GM11168 (cell line): ENCODE measurements at regions not wholly inside any gene's neighbourhood (a gene's known extent, or its start where the extent isn't known, plus 50 kb on each side); places are given as distances from the start of the nearest gene placed in this dataset.

Source experiments
- in situ Hi-C: fragments of 300-500 bp; cut with MboI; formaldehyde crosslinking; loops from one replicate; pipeline ENCODE4 v1.12.0; 2022; ENCODE audit warnings: low sequenced_read_pairs; ENCODE audit not compliant: unreplicated experiment

DNA sequence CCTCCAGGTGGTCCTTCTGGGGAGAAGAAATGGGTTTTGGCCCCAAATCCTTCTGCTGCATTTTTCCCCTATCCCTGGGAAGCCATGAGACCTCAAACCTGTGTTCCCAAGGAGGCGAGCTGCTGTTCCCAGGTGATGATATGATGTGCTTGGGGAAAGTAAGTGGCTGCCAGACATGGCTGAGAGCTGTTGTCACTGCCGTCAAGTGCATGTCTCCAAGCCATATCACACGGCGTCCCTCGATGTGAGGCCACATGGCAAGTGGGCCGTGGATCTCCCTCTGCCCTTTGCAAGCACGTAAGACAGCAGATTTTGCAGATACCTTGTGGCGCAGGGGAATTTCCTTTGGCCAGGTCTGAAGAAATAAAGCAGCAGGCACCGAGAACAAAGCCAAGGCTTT is 103.7 kb upstream of the CD93 start:
- in situ Hi-C loops = no loop called here

DNA sequence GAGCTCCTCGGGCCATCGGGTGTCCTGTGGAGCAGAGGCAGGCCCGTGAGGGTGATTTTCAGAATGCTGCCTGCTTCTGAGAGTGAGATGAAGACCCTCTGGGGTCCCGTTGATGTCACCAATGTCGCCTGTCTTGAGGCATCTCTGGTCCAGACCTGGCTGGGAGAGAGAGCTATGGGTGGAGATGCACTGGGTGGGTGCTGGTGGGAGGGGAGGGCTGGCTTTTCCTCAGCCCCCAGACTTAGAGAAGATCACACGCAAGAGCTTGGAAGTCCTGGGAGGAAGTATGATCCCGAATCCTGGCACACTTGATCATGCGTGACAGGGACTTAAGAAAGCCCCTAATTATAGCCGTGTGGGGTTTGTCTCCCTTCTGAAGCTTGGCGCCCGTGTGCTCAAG is 103.2 kb upstream of the CD93 start:
- in situ Hi-C loops = no loop called here

DNA sequence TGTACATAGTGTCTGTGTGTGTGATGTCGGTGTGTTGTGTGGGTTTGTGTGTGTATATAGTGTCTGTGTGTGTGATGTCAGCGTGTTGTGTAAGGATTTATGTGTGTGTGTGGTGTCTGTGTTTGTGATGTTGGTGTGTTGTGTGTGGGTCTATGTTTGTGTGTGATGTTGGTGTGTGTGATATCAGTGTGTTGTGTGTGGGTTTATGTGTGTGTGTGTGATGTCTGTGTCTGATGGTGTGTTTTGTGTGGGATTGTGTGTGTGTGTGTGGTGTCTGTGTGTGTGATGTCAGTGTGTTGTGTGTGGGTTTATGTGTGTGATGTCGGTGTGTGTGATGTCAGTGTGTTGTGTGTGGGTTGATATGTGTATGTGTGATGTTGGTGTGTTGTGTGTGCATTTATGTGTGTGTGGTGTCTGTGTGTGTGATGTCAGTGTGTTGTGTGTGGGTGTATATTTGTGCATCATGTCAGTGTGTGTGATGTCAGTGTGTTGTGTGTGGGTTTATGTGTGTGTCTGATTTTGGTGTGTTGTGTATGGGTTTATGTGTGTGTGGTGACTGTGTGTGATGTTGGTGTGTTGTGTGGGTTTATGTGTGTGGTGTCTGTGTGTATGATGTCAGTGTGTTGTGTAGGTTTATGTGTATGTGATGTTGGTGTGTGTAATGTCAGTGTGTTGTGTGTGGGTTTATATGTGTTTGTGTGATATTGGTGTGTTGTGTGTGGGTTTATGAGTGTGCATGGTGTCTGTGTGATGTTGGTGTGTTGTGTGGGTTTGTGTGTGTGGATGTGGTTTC is 102.4 kb upstream of the CD93 start:
- in situ Hi-C loops = no loop called here

DNA sequence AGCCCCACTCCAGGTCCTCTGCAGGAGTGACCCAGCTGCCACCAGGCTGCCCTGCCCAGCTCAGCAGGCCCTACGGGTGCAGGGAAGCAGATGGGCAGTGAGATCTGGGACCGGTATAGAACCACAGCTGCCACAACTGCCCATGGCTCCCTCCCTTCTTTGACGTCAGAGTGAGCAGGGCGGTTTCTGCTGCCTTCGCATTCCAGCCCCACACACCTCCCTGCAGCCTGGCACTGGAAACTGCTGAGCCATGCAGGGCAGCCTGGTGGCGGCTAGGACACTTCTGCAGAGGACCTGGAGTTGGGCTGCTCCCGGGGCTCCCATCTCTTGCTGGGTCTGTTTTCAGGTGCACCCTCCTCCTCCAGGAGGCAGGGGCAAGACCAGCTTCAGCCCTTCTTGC is 101.6 kb upstream of the CD93 start:
- in situ Hi-C loops = no loop called here

DNA sequence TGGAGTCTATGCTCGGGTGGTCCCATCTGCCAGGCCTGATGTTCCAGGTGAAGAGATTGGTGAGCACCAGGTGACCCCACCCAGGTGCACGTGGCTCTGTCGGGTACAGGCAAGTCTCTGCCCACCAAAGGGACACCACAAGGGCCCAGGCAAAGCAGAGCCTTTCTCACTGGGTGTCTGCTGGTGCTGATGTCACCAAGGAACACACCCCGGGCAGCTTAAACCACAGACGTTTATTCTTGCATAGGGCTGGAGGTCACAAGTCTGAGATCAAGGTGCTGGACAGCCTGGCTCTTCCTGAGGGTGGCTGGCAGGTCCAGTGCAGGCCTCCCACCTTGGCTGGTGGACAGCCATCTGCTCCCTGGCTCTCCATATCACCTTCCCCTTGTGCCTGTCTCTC is 100.7 kb upstream of the CD93 start:
- in situ Hi-C loops = no loop called here

DNA sequence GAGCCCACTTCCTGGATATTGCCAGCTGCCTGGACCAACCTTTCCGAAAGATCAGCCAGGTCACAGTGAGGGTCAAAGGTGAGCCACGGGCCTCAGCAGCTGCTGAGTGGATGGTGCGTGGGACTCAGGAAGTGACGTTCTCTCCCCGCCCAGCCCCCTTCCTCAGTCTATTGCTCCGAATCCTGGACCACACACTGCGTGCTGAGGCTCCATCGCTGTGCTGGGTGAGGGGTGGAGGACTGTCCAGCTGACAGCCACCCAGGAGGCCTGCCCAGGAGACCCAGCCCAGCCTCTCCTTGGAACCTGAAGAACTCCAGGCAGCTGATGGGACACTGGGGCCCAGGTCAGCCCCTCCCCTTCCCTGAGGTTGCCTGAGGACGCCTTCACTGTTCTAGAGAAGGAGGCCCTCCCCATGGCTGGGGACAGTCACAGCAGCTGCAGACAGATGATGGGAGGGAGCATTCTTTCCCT is 94.4 kb upstream of the CD93 start:
- in situ Hi-C loops = no loop called here

DNA sequence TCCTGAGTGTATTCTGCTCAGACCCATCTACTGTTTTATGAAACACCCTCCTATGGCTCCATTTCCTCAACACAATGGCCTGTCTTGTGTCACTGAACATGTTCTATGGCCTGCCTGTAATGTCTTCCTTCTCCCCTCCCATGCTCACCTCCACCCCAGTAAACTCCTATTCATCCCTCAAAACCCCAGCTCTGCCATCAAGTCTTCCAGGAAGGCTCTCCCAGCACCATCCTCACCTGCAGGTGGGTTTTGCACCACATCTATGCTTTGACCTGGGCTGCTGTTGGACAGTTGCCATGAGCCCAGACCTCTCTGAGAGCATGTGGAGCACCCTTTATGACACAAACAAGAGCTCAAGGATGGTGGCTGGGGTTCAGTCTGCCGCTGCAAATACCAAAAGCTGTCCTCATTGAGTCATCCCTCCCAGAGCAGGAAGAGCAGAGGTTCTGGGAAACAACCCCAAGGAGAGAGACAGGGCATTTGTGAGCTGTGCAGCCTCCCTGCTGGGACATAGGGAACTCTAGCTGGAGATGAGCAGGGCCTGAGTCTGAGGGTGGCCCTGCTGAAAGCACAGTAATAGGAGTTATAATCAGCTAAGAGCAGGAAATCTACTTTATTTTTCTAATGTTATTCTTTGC is 93.8 kb upstream of the CD93 start:
- in situ Hi-C loops = no loop called here

DNA sequence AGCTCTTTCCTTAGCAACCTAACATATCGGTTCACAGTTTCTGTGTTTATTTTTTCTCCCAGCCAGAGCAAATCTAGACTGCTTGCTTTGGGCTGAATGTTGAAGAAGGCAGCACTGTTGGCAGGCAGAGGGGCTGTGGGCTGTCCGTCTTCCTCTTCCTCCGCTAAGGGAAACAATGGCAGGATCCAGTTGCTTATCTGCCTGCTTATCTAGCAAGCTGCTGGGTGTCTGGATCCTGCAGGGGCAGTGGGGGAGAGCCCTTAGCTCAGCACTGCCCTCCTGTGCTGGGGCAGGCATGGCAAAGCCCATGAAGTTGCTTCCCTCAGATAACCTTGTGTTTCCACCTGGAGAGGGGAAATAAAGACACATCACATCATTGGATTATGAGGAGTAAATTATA is 92.7 kb upstream of the CD93 start:
- in situ Hi-C loops = no loop called here

DNA sequence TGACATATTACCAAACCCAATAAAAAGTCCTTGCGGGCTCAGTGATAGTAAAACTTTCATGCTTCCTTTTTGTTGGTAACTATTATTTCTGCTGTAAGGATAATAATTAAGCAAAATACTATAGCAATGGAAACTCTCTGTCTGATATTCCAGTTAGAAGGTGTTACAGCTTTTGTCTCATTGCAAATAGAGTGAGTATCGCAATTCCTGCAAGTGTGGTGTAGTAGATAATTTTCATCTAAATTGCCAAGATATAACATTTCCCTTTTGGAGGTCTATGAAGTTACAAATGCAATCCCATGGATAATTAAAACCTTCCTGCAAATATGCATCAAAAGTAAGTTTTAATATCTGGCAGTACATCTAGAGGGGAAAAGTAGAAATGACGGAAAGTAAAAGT is 88.7 kb upstream of the CD93 start:
- in situ Hi-C loops = no loop called here

DNA sequence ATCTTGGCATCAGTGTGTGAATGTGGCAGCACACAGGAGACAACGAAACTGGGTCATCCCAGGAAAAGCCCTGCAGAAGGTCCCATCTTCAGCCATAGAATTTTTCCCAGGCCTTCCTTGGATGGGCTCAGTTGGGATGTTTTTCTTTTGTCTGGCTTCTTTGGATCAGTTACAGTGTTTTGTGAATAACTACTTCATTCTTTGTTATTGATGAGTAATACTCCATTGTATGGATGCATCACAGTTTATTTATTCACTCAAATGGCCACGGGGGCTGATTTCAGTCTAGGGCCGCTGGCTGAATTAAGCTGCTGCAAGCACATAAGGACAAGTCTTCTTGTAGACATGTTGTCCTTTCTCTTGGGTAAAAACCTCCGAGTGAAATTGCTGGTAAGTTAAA is 81.3 kb upstream of the CD93 start:
- in situ Hi-C loops = no loop called here

DNA sequence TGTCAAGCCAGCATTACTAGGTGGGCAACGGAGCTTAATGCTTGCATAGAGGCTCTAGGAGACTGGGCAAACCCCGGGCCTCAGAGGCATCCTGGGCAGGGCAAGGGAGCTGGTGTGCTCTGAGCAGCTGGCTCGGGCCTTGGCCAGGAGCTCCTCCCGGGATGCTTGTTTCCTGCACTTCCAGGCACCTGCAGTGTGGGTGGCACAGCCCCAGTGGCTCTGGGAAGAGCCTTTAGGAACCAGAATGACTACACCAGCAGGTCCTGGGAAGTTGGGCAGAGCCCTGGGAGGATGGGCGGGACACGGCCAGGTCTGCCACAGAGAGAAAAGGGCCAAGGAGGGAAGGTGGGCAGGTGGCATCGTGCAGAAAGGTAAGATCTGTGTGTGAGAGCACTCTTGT is 80.4 kb upstream of the CD93 start:
- in situ Hi-C loops = no loop called here

DNA sequence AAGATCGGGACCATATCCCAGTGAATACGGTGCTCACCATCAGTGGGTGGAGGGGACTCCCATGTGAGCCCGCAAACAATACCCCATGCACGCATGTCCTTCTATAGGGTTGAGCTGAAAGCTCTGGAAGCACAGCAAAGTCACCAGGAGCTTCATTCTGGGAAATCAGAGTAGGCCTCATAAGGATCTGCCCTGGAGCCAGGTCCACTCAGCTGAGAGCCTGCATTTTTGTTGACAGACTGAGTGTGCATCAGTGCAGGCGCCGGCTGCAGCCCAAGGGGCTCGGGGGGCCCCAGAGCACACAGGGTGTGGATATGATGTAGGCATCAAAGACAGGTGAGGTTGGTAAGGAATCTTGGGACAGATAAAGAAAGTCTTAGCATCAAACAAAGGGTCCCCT is 79.8 kb upstream of the CD93 start:
- in situ Hi-C loops = no loop called here

DNA sequence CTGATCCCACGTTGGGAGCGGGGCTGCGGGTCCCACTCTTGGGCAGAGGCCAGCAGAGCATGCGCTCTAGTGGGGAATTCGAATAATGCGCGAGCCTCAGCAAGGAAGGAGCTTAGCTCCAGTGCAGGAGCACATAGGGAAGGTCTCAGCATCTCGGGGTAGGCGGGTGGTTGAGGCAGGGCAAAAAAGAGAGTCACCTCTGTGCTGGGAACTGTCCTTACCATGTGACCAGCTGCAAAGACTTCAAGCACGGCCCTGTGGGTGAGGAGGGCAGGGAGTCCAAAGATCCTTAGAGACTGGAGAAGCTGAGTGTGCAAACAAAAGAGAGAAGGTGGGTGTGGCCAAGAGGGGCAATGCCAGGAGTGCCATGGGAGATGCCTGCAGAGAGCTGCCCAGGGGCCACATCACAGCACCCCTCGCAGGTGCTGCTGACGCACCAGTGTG is 79.2 kb upstream of the CD93 start:
- in situ Hi-C loops = no loop called here

DNA sequence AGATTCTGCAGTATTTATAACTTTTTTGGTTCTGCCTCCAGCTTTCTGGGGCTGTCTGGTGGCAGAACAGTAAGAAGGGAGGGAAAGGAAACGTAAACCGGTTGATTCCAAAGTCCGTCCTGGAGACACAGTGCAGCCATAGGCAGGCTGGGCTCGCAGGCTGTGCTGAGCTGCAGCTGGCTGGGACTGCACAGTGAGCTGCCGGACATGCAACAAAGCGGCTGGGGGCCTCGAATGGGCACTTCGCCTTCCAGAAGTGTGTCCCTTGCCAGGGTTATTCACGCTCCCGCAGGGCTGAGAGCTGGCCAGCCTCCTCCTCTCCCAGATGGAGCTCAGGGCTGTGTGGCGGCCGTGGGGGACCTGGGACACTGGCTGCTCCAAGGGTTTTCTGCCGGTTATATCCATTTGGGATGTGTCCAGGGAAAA is 78.1 kb upstream of the CD93 start:
- in situ Hi-C loops = no loop called here

DNA sequence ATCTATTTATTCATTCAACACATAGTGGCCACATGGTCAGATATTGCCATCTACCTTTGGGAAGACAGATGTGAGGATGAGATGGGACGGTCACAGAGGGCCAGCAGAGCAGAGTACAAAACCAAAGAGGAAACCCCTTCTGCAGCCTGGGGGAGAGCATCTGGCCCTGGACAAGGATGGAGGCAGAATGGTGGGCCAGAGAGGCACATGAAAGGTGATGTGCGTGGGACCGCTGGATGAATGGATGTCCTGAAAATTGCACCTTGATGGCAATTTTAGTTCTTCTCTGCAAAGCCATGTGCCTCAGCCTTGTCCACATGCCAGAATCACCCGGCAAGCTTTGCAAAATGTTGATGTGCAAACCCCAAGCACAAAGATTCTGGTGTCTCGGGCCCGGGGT is 77.4 kb upstream of the CD93 start:
- in situ Hi-C loops = no loop called here

DNA sequence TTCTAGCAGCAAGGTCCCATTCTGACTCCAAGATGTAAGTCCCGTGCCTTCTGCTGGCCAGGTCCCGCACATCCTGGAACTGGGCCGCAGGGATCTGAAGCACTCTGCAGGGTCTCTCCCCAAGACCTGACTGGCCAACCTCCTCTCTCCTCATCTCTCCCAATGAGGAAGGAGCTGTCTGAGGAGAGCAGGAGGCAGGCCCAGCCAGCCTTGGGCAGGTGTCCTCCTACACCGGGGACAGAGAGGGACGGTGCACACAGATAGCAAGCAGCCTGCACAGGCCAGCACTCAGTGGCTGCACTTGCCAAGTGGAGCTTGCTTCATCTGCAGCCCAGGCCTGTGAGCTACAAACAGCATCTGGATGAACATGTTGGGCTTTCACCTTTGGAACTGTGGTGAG is 76.8 kb upstream of the CD93 start:
- in situ Hi-C loops = no loop called here

DNA sequence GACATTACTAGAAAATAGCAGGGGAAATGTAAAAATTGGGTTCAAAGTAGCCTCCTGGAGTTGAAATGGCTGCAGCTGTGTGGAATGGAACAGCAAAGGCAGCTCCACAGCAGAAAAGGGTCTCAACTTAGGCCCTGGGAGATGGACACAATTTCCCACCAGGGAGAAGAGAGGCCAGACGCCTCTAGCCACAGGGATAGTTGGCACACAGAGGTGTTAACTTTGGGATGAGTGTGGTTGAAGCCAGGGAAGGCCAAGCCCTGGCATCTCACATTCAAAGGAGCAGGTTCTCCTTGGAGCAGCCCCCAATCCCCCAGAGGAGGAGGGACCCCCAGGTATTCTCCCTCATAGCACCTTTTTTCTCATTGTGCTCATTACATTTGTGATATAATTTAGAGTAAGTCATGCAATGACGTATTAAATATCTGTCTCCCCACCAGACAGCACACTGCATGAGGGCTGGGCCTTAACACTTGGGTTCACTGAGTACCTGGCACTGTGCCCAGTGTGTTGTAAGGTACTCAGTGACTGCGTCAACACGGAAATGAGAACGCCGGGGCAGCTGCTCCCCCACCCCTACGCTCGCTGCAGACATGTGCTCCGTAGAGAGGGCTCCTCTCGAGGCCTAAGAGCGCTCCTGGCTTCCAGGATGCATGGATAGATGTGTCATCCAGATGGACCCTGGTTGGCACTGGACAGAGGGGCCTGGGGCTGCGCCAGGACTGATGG is 76.0 kb upstream of the CD93 start:
- in situ Hi-C loops = no loop called here

DNA sequence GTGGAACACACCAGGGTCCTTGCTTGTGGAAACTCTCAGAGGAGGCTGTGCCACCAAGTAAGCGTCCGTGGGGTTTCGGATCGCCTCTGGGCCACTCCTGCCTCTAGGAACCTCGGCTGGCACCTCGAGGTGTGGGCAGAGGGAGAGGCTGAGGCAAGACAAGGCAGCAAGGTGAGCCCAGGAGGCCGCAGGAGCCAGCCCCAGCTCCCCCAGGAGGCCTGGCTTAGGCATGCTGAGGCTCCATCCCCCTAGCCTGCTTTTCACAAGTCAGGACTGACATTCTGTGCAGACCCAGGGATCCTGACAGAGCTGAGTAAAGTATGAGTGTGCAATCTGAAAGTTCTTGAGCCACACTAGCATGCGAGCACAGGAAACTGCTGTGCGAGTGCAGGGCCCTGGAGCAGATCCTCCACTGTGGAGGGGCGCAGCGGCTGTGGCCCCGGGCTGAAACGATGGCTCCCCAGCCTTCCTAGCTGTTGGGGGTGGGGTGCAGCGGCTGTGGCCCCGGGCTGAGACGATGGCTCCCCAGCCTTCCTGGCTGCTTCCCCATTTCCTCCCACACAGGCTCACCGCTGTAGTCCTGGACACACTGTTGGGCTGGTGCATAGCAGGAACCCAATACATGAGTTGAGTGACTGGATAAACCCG is 75.2 kb upstream of the CD93 start:
- in situ Hi-C loops = no loop called here

DNA sequence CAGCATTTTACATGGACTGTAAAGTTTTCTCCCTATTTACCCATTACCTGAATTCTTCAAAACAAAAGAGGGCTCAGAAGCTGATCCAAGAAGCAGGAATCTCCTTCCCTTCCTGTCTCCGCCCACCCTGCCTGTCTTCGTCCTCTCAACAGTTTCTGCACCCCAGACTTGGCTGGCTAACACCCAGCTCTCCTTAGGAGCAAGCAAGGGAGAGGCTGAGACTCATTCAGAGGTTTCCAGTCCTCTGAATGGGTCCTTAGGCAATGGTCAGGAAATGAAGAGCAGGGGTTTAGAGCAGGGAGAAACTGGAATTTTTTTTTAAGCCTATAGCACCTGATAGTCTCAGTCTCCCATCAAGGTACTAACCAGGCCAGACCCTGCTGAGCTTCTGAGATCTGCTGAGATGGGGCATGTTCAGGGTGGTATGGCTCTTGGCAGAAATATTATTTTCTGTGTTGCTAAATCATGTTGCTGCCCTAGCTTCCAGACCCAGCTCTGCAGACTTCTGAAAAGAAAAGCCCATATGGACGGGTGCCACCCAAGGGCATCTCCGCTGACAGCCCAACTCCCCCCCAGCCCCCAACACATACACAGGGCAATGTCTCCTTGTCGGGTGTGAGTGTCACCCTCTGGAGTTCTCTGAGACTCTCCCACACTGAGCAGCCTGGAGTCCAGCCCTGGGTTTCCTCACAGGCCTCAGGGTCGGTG is 74.6 kb upstream of the CD93 start:
- in situ Hi-C loops = no loop called here

DNA sequence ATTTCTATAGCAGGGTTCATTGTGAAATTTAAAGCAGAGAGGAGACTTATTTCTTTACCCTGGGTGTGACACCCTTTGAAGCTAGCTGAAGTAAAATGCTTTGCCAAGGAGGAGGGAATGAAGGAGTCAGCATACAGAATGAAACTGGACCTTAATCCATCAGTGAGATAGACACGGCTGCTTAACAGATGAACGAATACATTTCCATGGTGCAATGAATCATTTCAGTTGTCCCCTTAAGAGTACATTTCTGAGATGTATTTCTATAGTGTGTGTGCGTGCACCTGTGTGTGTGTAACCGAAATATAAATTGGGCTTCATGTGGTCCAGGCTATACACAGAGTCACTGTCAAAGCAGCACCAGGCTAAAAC is 73.8 kb upstream of the CD93 start:
- in situ Hi-C loops = no loop called here
